H1 (cell line): ENCODE measurements at regions not wholly inside any gene's neighbourhood (a gene's known extent, or its start where the extent isn't known, plus 50 kb on each side); places are given as distances from the start of the nearest gene placed in this dataset.
A peak's percentile ranks its signal among the peaks of the same experiment; 100 is the strongest.

ENCODE experiments used
- CTCF ChIA-PET: fragments of 300-600 bp; sonication (Branson Sonifier 250); formaldehyde crosslinking; loops from one replicate; lab custom pipeline; 2021; ENCODE audit not compliant: partially characterized antibody; lab: Charles Lee
- POLR2A ChIA-PET: fragments of 300-600 bp; sonication (Branson Sonifier 250); formaldehyde crosslinking; loops from one replicate; lab custom pipeline; 2021; ENCODE audit warnings: inconsistent platforms; ENCODE audit not compliant: partially characterized antibody; lab: Charles Lee
- DNase-seq, 2 experiments: peaks; one replicate each; pipeline versions ENCODE4 v3.0.0 to v3.0.0-alpha.2; 2010 to 2022; ENCODE audit warnings: low spot score in 2 of 2, low read depth in 1 of 2, mixed read lengths in 1 of 2
- FAIRE-seq: peaks from 2 replicates; lab custom pipeline; 2011; peaks lifted over from hg19 to GRCh38; lab: Jason Lieb, UNC
- H2AFZ ChIP-seq: 2 replicates; pipeline ENCODE4 v1.8.1; 2012; ENCODE audit warnings: low read length, inconsistent platforms
- H2AK5ac ChIP-seq: 2 replicates; pipeline ENCODE4 v1.6.1; 2013; ENCODE audit warnings: low read depth, low read length
- H2BK120ac ChIP-seq: replicated peaks from 2 replicates; pipeline ENCODE3; 2013; ENCODE audit warnings: low read depth, low read length, inconsistent platforms
- H2BK12ac ChIP-seq: 2 replicates; pipeline ENCODE4 v1.6.1; 2013; ENCODE audit warnings: low read depth, low read length
- H2BK15ac ChIP-seq: 2 replicates; pipeline ENCODE4 v1.6.1; 2013; ENCODE audit warnings: low read length
- H2BK20ac ChIP-seq: 2 replicates; pipeline ENCODE4 v1.6.1; 2013; ENCODE audit warnings: low read length
- H2BK5ac ChIP-seq: 2 replicates; pipeline ENCODE4 v1.6.1; 2013; ENCODE audit warnings: low read depth, low read length
- H3K14ac ChIP-seq: 2 replicates; pipeline ENCODE4 v1.6.1; 2013; ENCODE audit warnings: inconsistent platforms; ENCODE audit not compliant: insufficient read length
- H3K18ac ChIP-seq: 2 replicates; pipeline ENCODE4 v1.6.1; 2013; ENCODE audit warnings: low read length; ENCODE audit errors: extremely low read depth
- H3K23ac ChIP-seq: 2 replicates; pipeline ENCODE4 v1.6.1; 2013; ENCODE audit warnings: inconsistent platforms; ENCODE audit not compliant: insufficient read length
- H3K23me2 ChIP-seq: 2 replicates; pipeline ENCODE4 v1.6.1; 2013; ENCODE audit warnings: low read depth, low read length
- H3K27ac ChIP-seq: 2 replicates; pipeline ENCODE4 v1.6.1; 2011; ENCODE audit warnings: low read depth, low read length, inconsistent platforms
- H3K27me3 ChIP-seq, 4 experiments: replicated peaks in 1 of 4; 1 replicate in 1 of 4; 2 replicates in 3 of 4; pipeline versions ENCODE4 v1.6.1 to v1.8.1; 2011 to 2013; ENCODE audit warnings: low read length in 3 of 4, mild to moderate bottlenecking in 3 of 4, inconsistent platforms in 2 of 4, mixed read lengths in 2 of 4, moderate library complexity in 1 of 4; ENCODE audit not compliant: control insufficient read depth in 3 of 4, insufficient read depth in 3 of 4; ENCODE audit errors: extremely low read depth in 1 of 4
- H3K36me3 ChIP-seq, 4 experiments: 2 replicates each; pipeline versions ENCODE4 v1.6.1 to v1.8.1; 2011 to 2013; ENCODE audit warnings: mild to moderate bottlenecking in 4 of 4, low read length in 3 of 4, moderate library complexity in 2 of 4, control low read depth in 1 of 4, inconsistent platforms in 1 of 4; ENCODE audit not compliant: insufficient read depth in 4 of 4, control insufficient read depth in 2 of 4
- H3K4ac ChIP-seq: replicated peaks from 2 replicates; pipeline ENCODE3; 2013; ENCODE audit warnings: low read length, low read depth, mixed read lengths, inconsistent platforms; ENCODE audit not compliant: insufficient read length
- H3K4me1 ChIP-seq, 4 experiments: replicated peaks in 1 of 4; 1 replicate in 1 of 4; 2 replicates in 3 of 4; pipeline versions ENCODE4 v1.6.1 to v1.8.1; 2011 to 2013; ENCODE audit warnings: low read length in 3 of 4, inconsistent platforms in 2 of 4, mixed read lengths in 1 of 4; ENCODE audit not compliant: insufficient read depth in 4 of 4, control insufficient read depth in 3 of 4
- H3K4me2 ChIP-seq, 2 experiments: 2 replicates each; pipeline versions ENCODE4 v1.6.1 to v1.8.1; 2011 to 2013; ENCODE audit warnings: low read depth in 2 of 2, low read length in 2 of 2, control low read depth in 1 of 2, inconsistent platforms in 1 of 2, mild to moderate bottlenecking in 1 of 2; ENCODE audit not compliant: insufficient read depth in 1 of 2
- H3K4me3 ChIP-seq, 4 experiments: fragments of 200-600, 300-600 bp in 1 of 4; sonication (generic), shearing (Covaris generic), sonication (Bioruptor Twin) in 1 of 4; 2 replicates each; pipeline versions ENCODE4 v1.5.1 to v1.8.1; 2011 to 2016; ENCODE audit warnings: low read length in 4 of 4, low read depth in 3 of 4, control low read depth in 2 of 4, inconsistent platforms in 2 of 4, mild to moderate bottlenecking in 2 of 4, mixed read lengths in 1 of 4, moderate library complexity in 1 of 4; ENCODE audit not compliant: insufficient read depth in 2 of 4; ENCODE audit errors: extremely low read depth in 1 of 4
- H3K56ac ChIP-seq: replicated peaks from 2 replicates; pipeline ENCODE3; 2013; ENCODE audit warnings: low read depth, mild to moderate bottlenecking, mixed read lengths, low read length, inconsistent platforms; ENCODE audit not compliant: insufficient read length
- H3K79me1 ChIP-seq: 2 replicates; pipeline ENCODE4 v1.6.1; 2013; ENCODE audit warnings: low read depth, low read length, control low read depth
- H3K79me2 ChIP-seq, 2 experiments: 2 replicates each; pipeline versions ENCODE4 v1.6.1 to v1.8.1; 2012 to 2013; ENCODE audit warnings: low read length in 2 of 2, mild to moderate bottlenecking in 2 of 2, inconsistent platforms in 1 of 2; ENCODE audit not compliant: insufficient read depth in 2 of 2, control insufficient read depth in 1 of 2
- H3K9ac ChIP-seq, 4 experiments: replicated peaks in 1 of 4; 1 replicate in 1 of 4; 2 replicates in 3 of 4; pipeline versions ENCODE4 v1.6.1 to v1.8.1; 2011 to 2013; ENCODE audit warnings: low read depth in 3 of 4, low read length in 3 of 4, control low read depth in 2 of 4, mild to moderate bottlenecking in 2 of 4, moderate library complexity in 2 of 4, inconsistent platforms in 1 of 4; ENCODE audit errors: extremely low read depth in 1 of 4
- H3K9me3 ChIP-seq, 2 experiments: 2 replicates each; pipeline versions ENCODE4 v1.6.1 to v1.8.1; 2012 to 2013; ENCODE audit warnings: mild to moderate bottlenecking in 2 of 2, moderate library complexity in 2 of 2, control low read depth in 1 of 2, inconsistent platforms in 1 of 2, low read depth in 1 of 2, low read length in 1 of 2, mixed read lengths in 1 of 2; ENCODE audit not compliant: insufficient read depth in 2 of 2
- H4K20me1 ChIP-seq, 2 experiments: replicated peaks in 1 of 2; 2 replicates each; pipeline versions ENCODE3 to v1.8.1; 2011 to 2013; ENCODE audit warnings: inconsistent platforms in 2 of 2, low read length in 2 of 2, mild to moderate bottlenecking in 1 of 2; ENCODE audit not compliant: insufficient read depth in 2 of 2, control insufficient read depth in 1 of 2
- H4K5ac ChIP-seq: 2 replicates; pipeline ENCODE4 v1.6.1; 2013; ENCODE audit warnings: low read length, low read depth, mixed read lengths, inconsistent platforms; ENCODE audit not compliant: insufficient read length
- H4K8ac ChIP-seq: 2 replicates; pipeline ENCODE4 v1.8.0; 2013; ENCODE audit warnings: mild to moderate bottlenecking, moderate library complexity, low read length, inconsistent platforms; ENCODE audit not compliant: insufficient read depth; ENCODE audit errors: extremely low read depth
- H4K91ac ChIP-seq: replicated peaks from 2 replicates; pipeline ENCODE3; 2013; ENCODE audit warnings: low read length, mixed read lengths, inconsistent platforms; ENCODE audit not compliant: insufficient read length
- CTCF ChIP-seq, 3 experiments: IDR thresholded peaks; 1 replicate in 2 of 3; 2 replicates in 1 of 3; pipeline versions ENCODE4 v1.5.1 to v1.6.1; 2011; ENCODE audit warnings: low read length in 3 of 3, mild to moderate bottlenecking in 3 of 3, inconsistent platforms in 2 of 3, low read depth in 1 of 3, moderate library complexity in 1 of 3; ENCODE audit not compliant: insufficient read depth in 1 of 3; ENCODE audit errors: control extremely low read depth in 1 of 3
- RAD21 ChIP-seq, 2 experiments: IDR thresholded peaks in 1 of 2; conservative IDR thresholded peaks in 1 of 2; 2 replicates each; pipeline ENCODE4 v1.6.1; 2011; ENCODE audit warnings: low read depth in 2 of 2, low read length in 2 of 2, improper control_type of control experiment in 1 of 2, inconsistent platforms in 1 of 2, mild to moderate bottlenecking in 1 of 2, moderate library complexity in 1 of 2
- TAF7 ChIP-seq: optimal IDR thresholded peaks from 2 replicates; pipeline ENCODE3; 2011; ENCODE audit warnings: low read depth, mild to moderate bottlenecking, inconsistent platforms, low read length, moderate library complexity, borderline replicate concordance
- TEAD4 ChIP-seq: IDR thresholded peaks from 2 replicates; pipeline ENCODE4 v1.6.1; 2012; ENCODE audit warnings: low read depth, low read length, inconsistent platforms, mixed read lengths

DNA sequence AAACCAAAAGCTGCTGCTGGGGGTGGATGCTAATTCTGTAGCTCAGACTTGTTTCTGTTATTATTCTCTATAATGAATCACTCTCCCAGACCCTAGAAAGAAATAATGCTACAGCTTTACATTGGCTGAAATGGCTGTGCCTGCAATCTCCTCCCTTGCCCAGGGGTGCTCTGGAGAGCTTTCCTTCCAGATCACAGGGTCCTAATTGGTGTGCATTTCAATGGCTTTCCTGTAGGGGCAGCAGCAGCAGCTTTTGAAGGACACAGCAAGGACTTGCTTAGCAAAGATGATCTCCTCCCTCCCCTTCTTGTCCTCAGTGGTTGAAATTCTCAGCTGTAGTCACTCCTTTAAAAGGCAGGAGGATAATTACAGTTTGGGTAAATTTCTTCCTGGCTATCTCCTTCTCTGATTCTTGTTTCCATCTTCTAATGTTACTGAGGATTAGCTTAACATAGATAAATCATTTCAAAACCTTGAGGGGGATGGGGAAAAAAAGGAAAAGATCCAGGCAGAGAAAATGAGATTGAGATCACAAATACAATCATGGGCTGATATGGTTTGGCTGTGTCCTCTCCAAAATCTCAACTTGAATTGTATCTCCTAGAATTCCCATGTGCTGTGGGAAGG, 120.2 kb upstream of the CTTNBP2 start:
- Histone ChIP-seq H2BK120ac (no peak overlapping the region), H3K23me2 (no peaks in the 10 kb centered on the region), H3K18ac (no peak overlapping the region), H3K27me3 (no peaks in the 10 kb centered on the region), H2BK5ac (no peak overlapping the region), H3K4me1 (peaks cover 0 to 2% (median 0%) of the 10 kb centered on the region in 4 experiments; a peak in 2 of 7 replicates), H2BK12ac (no peak overlapping the region), H3K9ac (no peak overlapping the region), H3K9me3 (no peaks in the 10 kb centered on the region), H3K14ac (no peak overlapping the region), H3K27ac (no peak overlapping the region), H2AK5ac (no peak overlapping the region), H3K36me3 (no peaks in the 10 kb centered on the region), H2BK15ac (no peak overlapping the region), H3K4me2 (no peak overlapping the region), H4K91ac (no peak overlapping the region), H4K5ac (no peak overlapping the region), H3K4me3 (no peak overlapping the region), H3K4ac (no peak overlapping the region), H3K23ac (no peak overlapping the region), H2AFZ (0 out of 2 replicates have a peak overlapping the region, but pooled peaks have one; percentile 58), H3K79me2 (no peaks in the 10 kb centered on the region), H4K20me1 (no peaks in the 10 kb centered on the region), H3K79me1 (no peaks in the 10 kb centered on the region), H4K8ac (no peak overlapping the region), H3K56ac (no peak overlapping the region), H2BK20ac (no peak overlapping the region)
- DNase-seq (peak; percentile 36 to 72), FAIRE-seq (peak; percentile 99)
- ChIA-PET CTCF (interaction anchor here (0.6 to 2.4 kb wide), 49 partner anchors 11 to 1205 kb away, joined by 3 to 18 read pairs (median 4); no protein-coding TSS in a partner anchor), POLR2A (no interaction called here)
- no peak for TF ChIP-seq TAF7
- TF ChIP-seq TEAD4: peak; percentile 38; the same call in 1 of the 2 replicates
- peak; percentile 70 to 77 for TF ChIP-seq RAD21 (IDR thresholded peaks at IDR 0.05 in 1 of 2, conservative IDR thresholded peaks at IDR 0.05 in 1 of 2; ENCODE audit: low read depth in 2 of 2, low read length in 2 of 2)
- peak; percentile 42 to 89 (median 87) for TF ChIP-seq CTCF (IDR thresholded peaks at IDR 0.05; ENCODE audit: control extremely low read depth in 1 of 3, insufficient read depth in 1 of 3, low read depth in 1 of 3, low read length in 3 of 3)
